ENCODE measurements at regions not wholly inside any gene's neighbourhood (a gene's known extent, or its start where the extent isn't known, plus 50 kb on each side); places are given as distances from the start of the nearest gene placed in this dataset.

GRCh38 chr11:22082178-22082577 is 110.7 kb upstream of the ANO5 start:
- intact Hi-C loops (cut with micrococcal nuclease; ENCODE audit: unreplicated experiment): no loop called here

GRCh38 chr11:22082788-22083187 is 110.1 kb upstream of the ANO5 start:
- H3K36me3 ChIP-seq (ENCODE audit: insufficient read depth, low read length): no peaks in the 10 kb centered on the region
- H3K9me2 ChIP-seq (ENCODE audit: insufficient read depth, low read length): no peaks in the 10 kb centered on the region
- BruUV-seq (replicated peaks): no TSS peak
- no peaks in the 10 kb centered on the region for H3K79me2 ChIP-seq (ENCODE audit: insufficient read depth, low read depth, low read length)
- no peak for DNase-seq (ENCODE audit: low spot score)
- H3K4me3 ChIP-seq (ENCODE audit: low read depth, low read length, poor library complexity, severe bottlenecking): no peak overlapping the region
- no peaks in the 10 kb centered on the region for H4K20me1 ChIP-seq (ENCODE audit: insufficient read depth, low read length)
- H3K27ac ChIP-seq (ENCODE audit: low read depth, low read length, poor library complexity, severe bottlenecking): no peak overlapping the region
- intact Hi-C loops (cut with micrococcal nuclease; ENCODE audit: unreplicated experiment): no loop called here
- no peaks in the 10 kb centered on the region for H3K4me1 ChIP-seq (ENCODE audit: insufficient read depth, low read length, poor library complexity, severe bottlenecking)
- H3K9me3 ChIP-seq (ENCODE audit: low read length): no peaks in the 10 kb centered on the region
- CTCF ChIA-PET (ENCODE audit: unreplicated experiment): no interaction called here
- no peak overlapping the region for H3K4me2 ChIP-seq (ENCODE audit: low read length)
- POLR2A ChIA-PET: no interaction called here
- TF ChIP-seq, protein P1, sequence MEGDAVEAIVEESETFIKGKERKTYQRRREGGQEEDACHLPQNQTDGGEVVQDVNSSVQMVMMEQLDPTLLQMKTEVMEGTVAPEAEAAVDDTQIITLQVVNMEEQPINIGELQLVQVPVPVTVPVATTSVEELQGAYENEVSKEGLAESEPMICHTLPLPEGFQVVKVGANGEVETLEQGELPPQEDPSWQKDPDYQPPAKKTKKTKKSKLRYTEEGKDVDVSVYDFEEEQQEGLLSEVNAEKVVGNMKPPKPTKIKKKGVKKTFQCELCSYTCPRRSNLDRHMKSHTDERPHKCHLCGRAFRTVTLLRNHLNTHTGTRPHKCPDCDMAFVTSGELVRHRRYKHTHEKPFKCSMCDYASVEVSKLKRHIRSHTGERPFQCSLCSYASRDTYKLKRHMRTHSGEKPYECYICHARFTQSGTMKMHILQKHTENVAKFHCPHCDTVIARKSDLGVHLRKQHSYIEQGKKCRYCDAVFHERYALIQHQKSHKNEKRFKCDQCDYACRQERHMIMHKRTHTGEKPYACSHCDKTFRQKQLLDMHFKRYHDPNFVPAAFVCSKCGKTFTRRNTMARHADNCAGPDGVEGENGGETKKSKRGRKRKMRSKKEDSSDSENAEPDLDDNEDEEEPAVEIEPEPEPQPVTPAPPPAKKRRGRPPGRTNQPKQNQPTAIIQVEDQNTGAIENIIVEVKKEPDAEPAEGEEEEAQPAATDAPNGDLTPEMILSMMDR (conservative IDR thresholded peaks at IDR 0.05; ENCODE audit: low read length): no peak
- TF ChIP-seq EZH2phosphoT487 (IDR thresholded peaks at IDR 0.05; ENCODE audit: borderline replicate concordance, low read depth, low read length): no peak
- H2AFZ ChIP-seq (ENCODE audit: low read length): no peak overlapping the region

More at GRCh38 chr11:22082178-22082577, 110.7 kb upstream of the ANO5 start:
- H3K79me2 ChIP-seq (ENCODE audit: insufficient read depth, low read depth, low read length): no peaks in the 10 kb centered on the region
- H2AFZ ChIP-seq (ENCODE audit: low read length): no peak overlapping the region
- no peak for DNase-seq (ENCODE audit: low spot score)
- no peaks in the 10 kb centered on the region for H3K9me3 ChIP-seq (ENCODE audit: low read length)
- H3K9me2 ChIP-seq (ENCODE audit: insufficient read depth, low read length): no peaks in the 10 kb centered on the region
- H3K4me2 ChIP-seq (ENCODE audit: low read length): no peak overlapping the region
- BruUV-seq (replicated peaks): no TSS peak
- POLR2A ChIA-PET: no interaction called here
- no peaks in the 10 kb centered on the region for H4K20me1 ChIP-seq (ENCODE audit: insufficient read depth, low read length)
- H3K36me3 ChIP-seq (ENCODE audit: insufficient read depth, low read length): no peaks in the 10 kb centered on the region
- TF ChIP-seq, protein P1 (conservative IDR thresholded peaks at IDR 0.05; ENCODE audit: low read length): no peak
- no peak for TF ChIP-seq EZH2phosphoT487 (IDR thresholded peaks at IDR 0.05; ENCODE audit: borderline replicate concordance, low read depth, low read length)
- H3K27ac ChIP-seq (ENCODE audit: low read depth, low read length, poor library complexity, severe bottlenecking): no peak overlapping the region
- no peak overlapping the region for H3K4me3 ChIP-seq (ENCODE audit: low read depth, low read length, poor library complexity, severe bottlenecking)
- no peaks in the 10 kb centered on the region for H3K4me1 ChIP-seq (ENCODE audit: insufficient read depth, low read length, poor library complexity, severe bottlenecking)
- CTCF ChIA-PET (ENCODE audit: unreplicated experiment): no interaction called here

DNA sequence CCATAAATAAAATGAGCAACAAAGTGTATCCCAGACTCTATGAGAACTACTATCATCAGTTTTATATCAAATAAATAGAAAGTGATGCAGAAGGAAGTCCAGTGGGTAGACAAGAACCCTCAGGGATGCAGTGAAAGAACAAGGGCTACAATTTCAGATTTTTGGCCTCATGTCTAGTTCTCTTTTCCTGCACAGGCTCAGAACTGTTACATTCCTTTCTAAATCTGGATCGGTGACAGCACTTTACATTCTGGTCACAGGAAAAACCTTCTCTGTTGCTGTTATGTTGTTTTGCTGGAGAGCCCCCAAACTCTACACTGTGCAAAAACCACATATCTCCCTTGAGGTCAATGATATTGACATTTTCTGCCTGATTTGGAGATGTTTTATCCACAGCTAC is 108.8 kb upstream of the ANO5 start:
- Histone ChIP-seq H4K20me1 (ENCODE audit: insufficient read depth, low read length) (no peaks in the 10 kb centered on the region), H3K79me2 (ENCODE audit: insufficient read depth, low read depth, low read length) (no peaks in the 10 kb centered on the region), H3K9me2 (ENCODE audit: insufficient read depth, low read length) (no peaks in the 10 kb centered on the region), H3K9me3 (ENCODE audit: low read length) (no peaks in the 10 kb centered on the region), H3K4me1 (ENCODE audit: insufficient read depth, low read length, poor library complexity, severe bottlenecking) (no peaks in the 10 kb centered on the region), H2AFZ (ENCODE audit: low read length) (no peak overlapping the region), H3K4me2 (ENCODE audit: low read length) (no peak overlapping the region), H3K4me3 (ENCODE audit: low read depth, low read length, poor library complexity, severe bottlenecking) (no peak overlapping the region), H3K36me3 (ENCODE audit: insufficient read depth, low read length) (no peaks in the 10 kb centered on the region), H3K27ac (ENCODE audit: low read depth, low read length, poor library complexity, severe bottlenecking) (no peak overlapping the region)
- ChIA-PET CTCF (ENCODE audit: unreplicated experiment) (no interaction called here), POLR2A (no interaction called here)
- no TSS peak for BruUV-seq (replicated peaks)
- TF ChIP-seq, protein P1 (conservative IDR thresholded peaks at IDR 0.05; ENCODE audit: low read length): no peak
- no peak for TF ChIP-seq EZH2phosphoT487 (IDR thresholded peaks at IDR 0.05; ENCODE audit: borderline replicate concordance, low read depth, low read length)
- intact Hi-C loops (cut with micrococcal nuclease; ENCODE audit: unreplicated experiment): no loop called here
- DNase-seq (ENCODE audit: low spot score): no peak
